H1 (cell line): ENCODE measurements at regions not wholly inside any gene's neighbourhood (a gene's known extent, or its start where the extent isn't known, plus 50 kb on each side); places are given as distances from the start of the nearest gene placed in this dataset.

Experiments used
- CTCF ChIA-PET: fragments of 300-600 bp; sonication (Branson Sonifier 250); formaldehyde crosslinking; loops from one replicate; lab custom pipeline; 2021; ENCODE audit not compliant: partially characterized antibody; lab: Charles Lee
- POLR2A ChIA-PET: fragments of 300-600 bp; sonication (Branson Sonifier 250); formaldehyde crosslinking; loops from one replicate; lab custom pipeline; 2021; ENCODE audit warnings: inconsistent platforms; ENCODE audit not compliant: partially characterized antibody; lab: Charles Lee
- DNase-seq, 2 experiments: peaks; one replicate each; pipeline versions ENCODE4 v3.0.0 to v3.0.0-alpha.2; 2010 to 2022; ENCODE audit warnings: low spot score in 2 of 2, low read depth in 1 of 2, mixed read lengths in 1 of 2
- FAIRE-seq: peaks from 2 replicates; lab custom pipeline; 2011; peaks lifted over from hg19 to GRCh38; lab: Jason Lieb, UNC
- H2AFZ ChIP-seq: 2 replicates; pipeline ENCODE4 v1.8.1; 2012; ENCODE audit warnings: low read length, inconsistent platforms
- H2AK5ac ChIP-seq: 2 replicates; pipeline ENCODE4 v1.6.1; 2013; ENCODE audit warnings: low read depth, low read length
- H2BK120ac ChIP-seq: replicated peaks from 2 replicates; pipeline ENCODE3; 2013; ENCODE audit warnings: low read depth, low read length, inconsistent platforms
- H2BK12ac ChIP-seq: 2 replicates; pipeline ENCODE4 v1.6.1; 2013; ENCODE audit warnings: low read depth, low read length
- H2BK15ac ChIP-seq: 2 replicates; pipeline ENCODE4 v1.6.1; 2013; ENCODE audit warnings: low read length
- H2BK20ac ChIP-seq: 2 replicates; pipeline ENCODE4 v1.6.1; 2013; ENCODE audit warnings: low read length
- H2BK5ac ChIP-seq: 2 replicates; pipeline ENCODE4 v1.6.1; 2013; ENCODE audit warnings: low read depth, low read length
- H3K14ac ChIP-seq: 2 replicates; pipeline ENCODE4 v1.6.1; 2013; ENCODE audit warnings: inconsistent platforms; ENCODE audit not compliant: insufficient read length
- H3K18ac ChIP-seq: 2 replicates; pipeline ENCODE4 v1.6.1; 2013; ENCODE audit warnings: low read length; ENCODE audit errors: extremely low read depth
- H3K23ac ChIP-seq: 2 replicates; pipeline ENCODE4 v1.6.1; 2013; ENCODE audit warnings: inconsistent platforms; ENCODE audit not compliant: insufficient read length
- H3K23me2 ChIP-seq: 2 replicates; pipeline ENCODE4 v1.6.1; 2013; ENCODE audit warnings: low read depth, low read length
- H3K27ac ChIP-seq: 2 replicates; pipeline ENCODE4 v1.6.1; 2011; ENCODE audit warnings: low read depth, low read length, inconsistent platforms
- H3K27me3 ChIP-seq, 4 experiments: replicated peaks in 1 of 4; 1 replicate in 1 of 4; 2 replicates in 3 of 4; pipeline versions ENCODE4 v1.6.1 to v1.8.1; 2011 to 2013; ENCODE audit warnings: low read length in 3 of 4, mild to moderate bottlenecking in 3 of 4, inconsistent platforms in 2 of 4, mixed read lengths in 2 of 4, moderate library complexity in 1 of 4; ENCODE audit not compliant: control insufficient read depth in 3 of 4, insufficient read depth in 3 of 4; ENCODE audit errors: extremely low read depth in 1 of 4
- H3K36me3 ChIP-seq, 4 experiments: 2 replicates each; pipeline versions ENCODE4 v1.6.1 to v1.8.1; 2011 to 2013; ENCODE audit warnings: mild to moderate bottlenecking in 4 of 4, low read length in 3 of 4, moderate library complexity in 2 of 4, control low read depth in 1 of 4, inconsistent platforms in 1 of 4; ENCODE audit not compliant: insufficient read depth in 4 of 4, control insufficient read depth in 2 of 4
- H3K4ac ChIP-seq: replicated peaks from 2 replicates; pipeline ENCODE3; 2013; ENCODE audit warnings: low read length, low read depth, mixed read lengths, inconsistent platforms; ENCODE audit not compliant: insufficient read length
- H3K4me1 ChIP-seq, 4 experiments: replicated peaks in 1 of 4; 1 replicate in 1 of 4; 2 replicates in 3 of 4; pipeline versions ENCODE4 v1.6.1 to v1.8.1; 2011 to 2013; ENCODE audit warnings: low read length in 3 of 4, inconsistent platforms in 2 of 4, mixed read lengths in 1 of 4; ENCODE audit not compliant: insufficient read depth in 4 of 4, control insufficient read depth in 3 of 4
- H3K4me2 ChIP-seq, 2 experiments: 2 replicates each; pipeline versions ENCODE4 v1.6.1 to v1.8.1; 2011 to 2013; ENCODE audit warnings: low read depth in 2 of 2, low read length in 2 of 2, control low read depth in 1 of 2, inconsistent platforms in 1 of 2, mild to moderate bottlenecking in 1 of 2; ENCODE audit not compliant: insufficient read depth in 1 of 2
- H3K4me3 ChIP-seq, 4 experiments: fragments of 200-600, 300-600 bp in 1 of 4; sonication (generic), shearing (Covaris generic), sonication (Bioruptor Twin) in 1 of 4; 2 replicates each; pipeline versions ENCODE4 v1.5.1 to v1.8.1; 2011 to 2016; ENCODE audit warnings: low read length in 4 of 4, low read depth in 3 of 4, control low read depth in 2 of 4, inconsistent platforms in 2 of 4, mild to moderate bottlenecking in 2 of 4, mixed read lengths in 1 of 4, moderate library complexity in 1 of 4; ENCODE audit not compliant: insufficient read depth in 2 of 4; ENCODE audit errors: extremely low read depth in 1 of 4
- H3K56ac ChIP-seq: replicated peaks from 2 replicates; pipeline ENCODE3; 2013; ENCODE audit warnings: low read depth, mild to moderate bottlenecking, mixed read lengths, low read length, inconsistent platforms; ENCODE audit not compliant: insufficient read length
- H3K79me1 ChIP-seq: 2 replicates; pipeline ENCODE4 v1.6.1; 2013; ENCODE audit warnings: low read depth, low read length, control low read depth
- H3K79me2 ChIP-seq, 2 experiments: 2 replicates each; pipeline versions ENCODE4 v1.6.1 to v1.8.1; 2012 to 2013; ENCODE audit warnings: low read length in 2 of 2, mild to moderate bottlenecking in 2 of 2, inconsistent platforms in 1 of 2; ENCODE audit not compliant: insufficient read depth in 2 of 2, control insufficient read depth in 1 of 2
- H3K9ac ChIP-seq, 4 experiments: replicated peaks in 1 of 4; 1 replicate in 1 of 4; 2 replicates in 3 of 4; pipeline versions ENCODE4 v1.6.1 to v1.8.1; 2011 to 2013; ENCODE audit warnings: low read depth in 3 of 4, low read length in 3 of 4, control low read depth in 2 of 4, mild to moderate bottlenecking in 2 of 4, moderate library complexity in 2 of 4, inconsistent platforms in 1 of 4; ENCODE audit errors: extremely low read depth in 1 of 4
- H3K9me3 ChIP-seq, 2 experiments: 2 replicates each; pipeline versions ENCODE4 v1.6.1 to v1.8.1; 2012 to 2013; ENCODE audit warnings: mild to moderate bottlenecking in 2 of 2, moderate library complexity in 2 of 2, control low read depth in 1 of 2, inconsistent platforms in 1 of 2, low read depth in 1 of 2, low read length in 1 of 2, mixed read lengths in 1 of 2; ENCODE audit not compliant: insufficient read depth in 2 of 2
- H4K20me1 ChIP-seq, 2 experiments: replicated peaks in 1 of 2; 2 replicates each; pipeline versions ENCODE3 to v1.8.1; 2011 to 2013; ENCODE audit warnings: inconsistent platforms in 2 of 2, low read length in 2 of 2, mild to moderate bottlenecking in 1 of 2; ENCODE audit not compliant: insufficient read depth in 2 of 2, control insufficient read depth in 1 of 2
- H4K5ac ChIP-seq: 2 replicates; pipeline ENCODE4 v1.6.1; 2013; ENCODE audit warnings: low read length, low read depth, mixed read lengths, inconsistent platforms; ENCODE audit not compliant: insufficient read length
- H4K8ac ChIP-seq: 2 replicates; pipeline ENCODE4 v1.8.0; 2013; ENCODE audit warnings: mild to moderate bottlenecking, moderate library complexity, low read length, inconsistent platforms; ENCODE audit not compliant: insufficient read depth; ENCODE audit errors: extremely low read depth
- H4K91ac ChIP-seq: replicated peaks from 2 replicates; pipeline ENCODE3; 2013; ENCODE audit warnings: low read length, mixed read lengths, inconsistent platforms; ENCODE audit not compliant: insufficient read length
- CEBPB ChIP-seq: IDR thresholded peaks from 2 replicates; pipeline ENCODE4 v1.6.1; 2012; ENCODE audit warnings: low read depth, low read length
- CREB1 ChIP-seq: IDR thresholded peaks from 2 replicates; pipeline ENCODE4 v1.6.1; 2012; ENCODE audit warnings: inconsistent platforms
- KDM5A ChIP-seq: fragments of 200-600 bp; IDR thresholded peaks from 2 replicates; pipeline ENCODE4 v1.7.1; 2012; ENCODE audit warnings: mild to moderate bottlenecking, low read length, inconsistent platforms, mixed read lengths
- PHF8 ChIP-seq: fragments of 200-600 bp; sonication (generic); conservative IDR thresholded peaks from 2 replicates; pipeline ENCODE4 v1.7.1; 2012; ENCODE audit warnings: low read depth, mild to moderate bottlenecking, inconsistent platforms, low read length, moderate library complexity
- SP2 ChIP-seq: IDR thresholded peaks from 2 replicates; pipeline ENCODE4 v1.6.1; 2012; ENCODE audit warnings: mild to moderate bottlenecking, low read length, inconsistent platforms
- SUZ12 ChIP-seq: fragments of 200-600 bp; sonication (generic); IDR thresholded peaks from 2 replicates; pipeline ENCODE4 v1.6.1; 2012; ENCODE audit warnings: mild to moderate bottlenecking, inconsistent platforms, low read length, moderate library complexity, mixed read lengths
- TAF7 ChIP-seq: optimal IDR thresholded peaks from 2 replicates; pipeline ENCODE3; 2011; ENCODE audit warnings: low read depth, mild to moderate bottlenecking, inconsistent platforms, low read length, moderate library complexity, borderline replicate concordance
- ZNF274 ChIP-seq: IDR thresholded peaks from 2 replicates; pipeline ENCODE4 v1.7.0; 2012; ENCODE audit warnings: low read length, borderline replicate concordance; ENCODE audit errors: extremely low read depth
- WGBS, 2 experiments: shearing (Covaris generic) in 1 of 2; methylation state at CpG; one replicate each; pipeline versions ENCODE4 v1.1.6 to v1.1.7; 2013 to 2015; ENCODE audit warnings: low lambda C conversion rate in 2 of 2, mixed read lengths in 2 of 2, inconsistent platforms in 1 of 2, low coverage in 1 of 2, missing lambda C conversion rate in 1 of 2; ENCODE audit not compliant: insufficient replicate concordance in 2 of 2, insufficient coverage in 1 of 2, insufficient read length in 1 of 2; ENCODE audit errors: extremely low coverage in 1 of 2, missing lambda C conversion rate in 1 of 2; 5-methylcytosine and 5-hydroxymethylcytosine counted together
- TF ChIP-seq, protein P1 (sequence below): IDR thresholded peaks from 2 replicates; pipeline ENCODE4 v1.6.1; 2012; ENCODE audit warnings: inconsistent platforms

DNA sequence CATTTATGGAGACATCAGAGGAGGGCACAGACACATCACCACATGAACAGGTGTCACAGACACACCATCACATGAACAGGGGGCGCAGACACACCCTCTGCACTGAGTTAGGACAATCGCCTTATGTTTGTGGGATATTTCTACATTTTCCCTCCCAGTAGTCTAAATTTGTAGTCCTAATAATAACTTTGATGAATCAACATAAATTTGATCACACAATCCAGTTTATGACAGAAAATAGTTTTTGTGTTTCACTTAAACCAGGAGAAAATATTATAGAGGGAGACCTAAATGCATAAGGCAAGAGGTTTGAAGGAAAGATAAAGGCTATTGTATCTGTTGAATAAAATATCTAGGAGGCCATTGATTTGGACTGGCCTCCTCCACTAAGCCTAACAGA is 195.7 kb downstream of the GPX5 start:
- Histone ChIP-seq H3K4me2 (peak overlapping the region in 1 of 2 experiments; percentile 62; a peak in 1 of 4 replicates), H3K23me2 (no peaks in the 10 kb centered on the region; the same call in 1 of the 2 replicates), H3K27ac (no peak overlapping the region), H4K20me1 (no peaks in the 10 kb centered on the region), H4K5ac (no peak overlapping the region), H3K79me2 (no peaks in the 10 kb centered on the region), H3K4me1 (no peaks in the 10 kb centered on the region), H3K18ac (no peak overlapping the region), H3K4me3 (no peak overlapping the region), H3K14ac (no peak overlapping the region), H3K27me3 (no peaks in the 10 kb centered on the region; a peak in 1 of 7 replicates), H3K79me1 (no peaks in the 10 kb centered on the region), H2AFZ (no peak overlapping the region; the same call in 1 of the 2 replicates), H4K8ac (no peak overlapping the region), H3K56ac (no peak overlapping the region), H3K9ac (no peak overlapping the region), H3K23ac (no peak overlapping the region), H3K9me3 (no peaks in the 10 kb centered on the region), H2BK15ac (no peak overlapping the region), H4K91ac (no peak overlapping the region), H2BK12ac (no peak overlapping the region), H3K36me3 (no peaks in the 10 kb centered on the region), H2BK120ac (no peak overlapping the region), H2BK5ac (no peak overlapping the region), H2AK5ac (no peak overlapping the region), H3K4ac (no peak overlapping the region), H2BK20ac (no peak overlapping the region)
- POLR2A ChIA-PET = interaction anchor here (0.9 to 1.0 kb wide), 2 partner anchors 11 to 21 kb away, joined by 4 to 5 read pairs; no protein-coding TSS in a partner anchor
- CTCF ChIA-PET = interaction anchor here (0.7 kb wide), 1 partner anchor 8 kb away, joined by 3 read pairs; no protein-coding TSS in a partner anchor
- DNase-seq (no peak), FAIRE-seq (no peak)
- no peak for TF ChIP-seq KDM5A
- no peak for TF ChIP-seq ZNF274
- TF ChIP-seq CREB1 = no peak
- TF ChIP-seq PHF8 = no peak
- no peak for TF ChIP-seq CEBPB
- no peak for TF ChIP-seq TAF7
- TF ChIP-seq SUZ12 = no peak
- TF ChIP-seq, protein P1, sequence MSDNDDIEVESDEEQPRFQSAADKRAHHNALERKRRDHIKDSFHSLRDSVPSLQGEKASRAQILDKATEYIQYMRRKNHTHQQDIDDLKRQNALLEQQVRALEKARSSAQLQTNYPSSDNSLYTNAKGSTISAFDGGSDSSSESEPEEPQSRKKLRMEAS = no peak
- TF ChIP-seq SP2 = no peak
- WGBS, 2 experiments = 88% methylated on average over 2 of the region's 2 CpGs; no CpG with 5 or more reads in 1 of the 2 experiments
